Brain microvascular endothelial cell (primary cell): ENCODE measurements at regions not wholly inside any gene's neighbourhood (a gene's known extent, or its start where the extent isn't known, plus 50 kb on each side); places are given as distances from the start of the nearest gene placed in this dataset.

Experiments used
- DNase-seq: peaks from one replicate; pipeline ENCODE4 v3.0.0-alpha.2; 2020
- H3K27ac ChIP-seq: fragments of 250-450 bp; sonication (Bioruptor Pico); 2 replicates; pipeline ENCODE4 v1.5.1; 2020; ENCODE audit warnings: mild to moderate bottlenecking, moderate library complexity
- H3K27me3 ChIP-seq: fragments of 250-450 bp; sonication (Bioruptor Pico); replicated peaks from 2 replicates; pipeline ENCODE4 v1.5.1; 2020; ENCODE audit warnings: mild to moderate bottlenecking
- H3K36me3 ChIP-seq: fragments of 250-450 bp; sonication (Bioruptor Pico); replicated peaks from 2 replicates; pipeline ENCODE4 v1.5.1; 2020; ENCODE audit warnings: mild to moderate bottlenecking
- H3K4me3 ChIP-seq: 2 replicates; pipeline ENCODE4 v1.5.1; 2011; ENCODE audit warnings: low read depth, mild to moderate bottlenecking, control low read depth, low read length, moderate library complexity
- in situ Hi-C: cut with HindIII; loops from 2 replicates; pipeline ENCODE4 v1.10.0; 2017; ENCODE audit warnings: low sequenced_read_pairs, low pct_ligation_motif_present
- TF ChIP-seq, protein P1 (sequence below): IDR thresholded peaks from 2 replicates; pipeline ENCODE4 v1.5.1; 2011; ENCODE audit warnings: low read depth, mild to moderate bottlenecking, moderate library complexity, low read length, control low read depth, inconsistent platforms; ENCODE audit errors: missing control alignments

GRCh38 chr19:21604951-21605476 lies 99.6 kb downstream of the ZNF429 start:
- Histone ChIP-seq H3K36me3 (no peaks in the 10 kb centered on the region), H3K27me3 (no peaks in the 10 kb centered on the region), H3K4me3 (peak overlapping the region; percentile 34), H3K27ac (no peak overlapping the region)
- in situ Hi-C loops: no loop called here
- no peak for DNase-seq
- TF ChIP-seq, protein P1, sequence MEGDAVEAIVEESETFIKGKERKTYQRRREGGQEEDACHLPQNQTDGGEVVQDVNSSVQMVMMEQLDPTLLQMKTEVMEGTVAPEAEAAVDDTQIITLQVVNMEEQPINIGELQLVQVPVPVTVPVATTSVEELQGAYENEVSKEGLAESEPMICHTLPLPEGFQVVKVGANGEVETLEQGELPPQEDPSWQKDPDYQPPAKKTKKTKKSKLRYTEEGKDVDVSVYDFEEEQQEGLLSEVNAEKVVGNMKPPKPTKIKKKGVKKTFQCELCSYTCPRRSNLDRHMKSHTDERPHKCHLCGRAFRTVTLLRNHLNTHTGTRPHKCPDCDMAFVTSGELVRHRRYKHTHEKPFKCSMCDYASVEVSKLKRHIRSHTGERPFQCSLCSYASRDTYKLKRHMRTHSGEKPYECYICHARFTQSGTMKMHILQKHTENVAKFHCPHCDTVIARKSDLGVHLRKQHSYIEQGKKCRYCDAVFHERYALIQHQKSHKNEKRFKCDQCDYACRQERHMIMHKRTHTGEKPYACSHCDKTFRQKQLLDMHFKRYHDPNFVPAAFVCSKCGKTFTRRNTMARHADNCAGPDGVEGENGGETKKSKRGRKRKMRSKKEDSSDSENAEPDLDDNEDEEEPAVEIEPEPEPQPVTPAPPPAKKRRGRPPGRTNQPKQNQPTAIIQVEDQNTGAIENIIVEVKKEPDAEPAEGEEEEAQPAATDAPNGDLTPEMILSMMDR: no peak
